GM19468 (cell line): ENCODE measurements at regions not wholly inside any gene's neighbourhood (a gene's known extent, or its start where the extent isn't known, plus 50 kb on each side); places are given as distances from the start of the nearest gene placed in this dataset.
"Not testable (repeated sequence)": the region's sequence is repeated elsewhere in the genome, so short reads cannot be mapped to it uniquely, and the experiment has no call there.

Experiments
- ATAC-seq: cut with Tn5 transposase; IDR thresholded peaks from one replicate; pipeline ENCODE4 v1.9.1; 2021; ENCODE audit warnings: mild to moderate bottlenecking, moderate library complexity, moderate number of reproducible peaks; ENCODE audit not compliant: unreplicated experiment; ENCODE audit errors: extremely low read depth

- ATAC-seq: not testable (repeated sequence)
Measured at GRCh38 chr6:121955401-121955800, 444.1 kb upstream of the HSF2 start.

- ATAC-seq: no peak
Measured at GRCh38 chr6:121956782-121957181, 442.7 kb upstream of the HSF2 start.

- no peak for ATAC-seq
Measured at GRCh38 chr6:121959501-121959900, 440.0 kb upstream of the HSF2 start.

- no peak for ATAC-seq
Measured at GRCh38 chr6:121961619-121962125, 437.8 kb upstream of the HSF2 start.

- ATAC-seq: no peak
Measured at GRCh38 chr6:121963826-121964225, 435.6 kb upstream of the HSF2 start.

- ATAC-seq: no peak
Measured at GRCh38 chr6:121965739-121966138, 433.7 kb upstream of the HSF2 start.

GRCh38 chr6:121967631-121968030 lies 431.8 kb upstream of the HSF2 start:
- ATAC-seq: no peak

GRCh38 chr6:121971931-121972335 lies 427.5 kb upstream of the HSF2 start:
- no peak for ATAC-seq

- ATAC-seq: no peak
Measured at GRCh38 chr6:121984956-121985355, 414.5 kb upstream of the HSF2 start.

- no peak for ATAC-seq
Measured at GRCh38 chr6:121993362-121993761, 406.1 kb upstream of the HSF2 start.

- ATAC-seq: no peak
Measured at GRCh38 chr6:121994919-121995318, 404.5 kb upstream of the HSF2 start.

GRCh38 chr6:121998631-121999030 lies 400.8 kb upstream of the HSF2 start:
- no peak for ATAC-seq

GRCh38 chr6:121999456-122000065 lies 399.9 kb upstream of the HSF2 start:
- no peak for ATAC-seq

GRCh38 chr6:122005661-122006060 lies 393.8 kb upstream of the HSF2 start:
- no peak for ATAC-seq

- ATAC-seq: no peak
Measured at GRCh38 chr6:122007339-122007738, 392.1 kb upstream of the HSF2 start.

- no peak for ATAC-seq
Measured at GRCh38 chr6:122008101-122008999, 391.1 kb upstream of the HSF2 start.

GRCh38 chr6:122009000-122009350 lies 390.5 kb upstream of the HSF2 start:
- no peak for ATAC-seq

GRCh38 chr6:122012578-122012977 lies 386.9 kb upstream of the HSF2 start:
- no peak for ATAC-seq

GRCh38 chr6:122014961-122015360 lies 384.5 kb upstream of the HSF2 start:
- ATAC-seq: no peak

GRCh38 chr6:122020588-122021264 lies 378.7 kb upstream of the HSF2 start:
- ATAC-seq: peak; percentile 98

GRCh38 chr6:122025104-122025503 lies 374.3 kb upstream of the HSF2 start:
- no peak for ATAC-seq
